GM21515 (cell line): ENCODE measurements at regions not wholly inside any gene's neighbourhood (a gene's known extent, or its start where the extent isn't known, plus 50 kb on each side); places are given as distances from the start of the nearest gene placed in this dataset.

Experiments used
- ATAC-seq: cut with Tn5 transposase; IDR thresholded peaks from one replicate; pipeline ENCODE4 v1.9.1; 2021; ENCODE audit not compliant: unreplicated experiment

- ATAC-seq: no peak
These were observed 161.0 kb downstream of the SPATA31D1 start for GRCh38 chr9:82149501-82149946.

GRCh38 chr9:82152181-82152580, 163.6 kb downstream of the SPATA31D1 start:
- no peak for ATAC-seq

GRCh38 chr9:82153032-82153431, 164.5 kb downstream of the SPATA31D1 start:
- ATAC-seq: no peak

- no peak for ATAC-seq
These were observed 166.0 kb downstream of the SPATA31D1 start for GRCh38 chr9:82154573-82154972.

GRCh38 chr9:82161876-82162275, 173.3 kb downstream of the SPATA31D1 start:
- no peak for ATAC-seq

- ATAC-seq: no peak
These were observed 175.6 kb downstream of the SPATA31D1 start for GRCh38 chr9:82164159-82164558.

- ATAC-seq: no peak
These were observed 178.7 kb downstream of the SPATA31D1 start for GRCh38 chr9:82167296-82167695.

GRCh38 chr9:82168585-82168984, 180.0 kb downstream of the SPATA31D1 start:
- ATAC-seq: no peak

GRCh38 chr9:82170866-82171265, 182.3 kb downstream of the SPATA31D1 start:
- no peak for ATAC-seq

- ATAC-seq: no peak
These were observed 182.7 kb downstream of the SPATA31D1 start for GRCh38 chr9:82171271-82171670.

- ATAC-seq: no peak
These were observed 192.1 kb downstream of the SPATA31D1 start for GRCh38 chr9:82180711-82181110.

- no peak for ATAC-seq
These were observed 194.7 kb downstream of the SPATA31D1 start for GRCh38 chr9:82183181-82183860.

- ATAC-seq: peak; percentile 74
These were observed 196.0 kb downstream of the SPATA31D1 start for GRCh38 chr9:82184524-82184923.

- ATAC-seq: no peak
These were observed 200.2 kb downstream of the SPATA31D1 start for GRCh38 chr9:82188817-82189216.

GRCh38 chr9:82191082-82191770, 202.7 kb downstream of the SPATA31D1 start:
- no peak for ATAC-seq

- no peak for ATAC-seq
These were observed 203.6 kb downstream of the SPATA31D1 start for GRCh38 chr9:82192211-82192610.

GRCh38 chr9:82196622-82197441, 208.3 kb downstream of the SPATA31D1 start:
- no peak for ATAC-seq

- no peak for ATAC-seq
These were observed 212.6 kb downstream of the SPATA31D1 start for GRCh38 chr9:82201196-82201595.

GRCh38 chr9:82202808-82203207, 214.2 kb downstream of the SPATA31D1 start:
- ATAC-seq: no peak

GRCh38 chr9:82206490-82206889, 217.9 kb downstream of the SPATA31D1 start:
- no peak for ATAC-seq

- no peak for ATAC-seq
These were observed 218.4 kb downstream of the SPATA31D1 start for GRCh38 chr9:82206946-82207345.
